Skeletal muscle satellite cell (primary cell): ENCODE measurements at regions not wholly inside any gene's neighbourhood (a gene's known extent, or its start where the extent isn't known, plus 50 kb on each side); places are given as distances from the start of the nearest gene placed in this dataset.
"Not testable (repeated sequence)": the region's sequence is repeated elsewhere in the genome, so short reads cannot be mapped to it uniquely, and the experiment has no call there.

Experiments
- H3K27me3 ChIP-seq: 2 replicates; pipeline ENCODE4 v1.7.0; 2013; ENCODE audit warnings: low read length; ENCODE audit not compliant: control insufficient read depth, insufficient read depth
- H3K36me3 ChIP-seq: 2 replicates; pipeline ENCODE4 v1.7.0; 2013; ENCODE audit warnings: mild to moderate bottlenecking, control low read depth, low read length; ENCODE audit not compliant: insufficient read depth
- H3K4me1 ChIP-seq: 2 replicates; pipeline ENCODE4 v1.7.0; 2013; ENCODE audit warnings: low read length; ENCODE audit not compliant: control insufficient read depth, insufficient read depth
- H3K4me2 ChIP-seq: 2 replicates; pipeline ENCODE4 v1.7.0; 2013; ENCODE audit warnings: mild to moderate bottlenecking, low read length
- H3K4me3 ChIP-seq: 2 replicates; pipeline ENCODE4 v1.7.0; 2013; ENCODE audit warnings: low read length
- H3K9ac ChIP-seq: 2 replicates; pipeline ENCODE4 v1.7.0; 2013; ENCODE audit warnings: mild to moderate bottlenecking, low read depth, low read length, moderate library complexity
- H3K9me3 ChIP-seq: replicated peaks from 2 replicates; pipeline ENCODE4 v1.7.0; 2013; ENCODE audit warnings: mild to moderate bottlenecking, control low read depth, low read length

DNA sequence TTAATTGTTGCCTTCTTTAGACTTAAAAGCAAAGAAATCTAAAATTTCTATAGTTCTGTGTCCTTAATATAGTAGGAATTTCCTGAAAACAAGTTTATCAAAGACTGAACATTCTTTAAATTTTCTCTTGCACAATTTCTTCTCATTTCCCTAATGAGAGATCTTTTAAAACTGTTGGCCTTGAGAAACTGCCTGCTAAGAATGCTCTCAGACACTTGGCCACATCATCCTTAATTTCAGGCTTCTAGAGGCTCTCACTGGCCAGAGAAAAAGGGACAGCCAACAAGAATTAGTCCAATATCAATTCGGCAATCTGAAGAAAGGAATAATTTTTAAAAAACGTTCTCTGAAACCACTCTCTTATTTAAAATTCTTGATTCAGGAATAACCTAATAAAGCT, 167.0 kb upstream of the CREB1 start:
- Histone ChIP-seq H3K4me1 (no peaks in the 10 kb centered on the region), H3K36me3 (no peaks in the 10 kb centered on the region), H3K9me3 (no peaks in the 10 kb centered on the region), H3K4me3 (no peak overlapping the region), H3K9ac (no peak overlapping the region), H3K27me3 (no peaks in the 10 kb centered on the region), H3K4me2 (no peak overlapping the region)

DNA sequence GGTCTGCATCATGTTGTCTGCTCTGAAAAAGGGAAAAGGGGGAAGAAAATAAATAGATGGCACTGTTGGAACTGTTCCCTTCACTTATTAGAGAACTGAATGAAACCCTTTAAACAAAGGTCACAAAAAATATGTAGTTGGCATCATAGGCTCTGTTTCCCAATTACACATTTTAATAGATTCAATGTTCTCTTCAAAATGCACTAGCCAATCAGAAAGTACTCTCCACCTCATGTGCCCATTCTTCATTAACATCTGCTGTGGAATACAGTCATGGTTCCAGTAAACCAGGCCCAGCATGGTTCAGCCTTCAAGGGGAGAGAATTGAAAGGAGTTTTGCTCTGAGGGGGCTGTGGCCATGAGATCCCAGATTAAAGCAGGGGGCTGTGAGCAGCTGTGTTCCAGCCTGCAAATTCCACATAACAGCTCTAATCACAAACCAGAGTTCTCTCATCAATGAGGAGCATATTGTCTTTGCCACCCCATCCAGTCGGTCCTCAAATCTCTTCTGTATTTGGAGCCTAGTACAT, 165.9 kb upstream of the CREB1 start:
- no peaks in the 10 kb centered on the region for H3K27me3 ChIP-seq
- H3K9me3 ChIP-seq, result no peaks in the 10 kb centered on the region
- H3K36me3 ChIP-seq, result no peaks in the 10 kb centered on the region
- H3K9ac ChIP-seq, result no peak overlapping the region
- H3K4me2 ChIP-seq, result no peak overlapping the region
- no peak overlapping the region for H3K4me3 ChIP-seq
- no peaks in the 10 kb centered on the region for H3K4me1 ChIP-seq

DNA sequence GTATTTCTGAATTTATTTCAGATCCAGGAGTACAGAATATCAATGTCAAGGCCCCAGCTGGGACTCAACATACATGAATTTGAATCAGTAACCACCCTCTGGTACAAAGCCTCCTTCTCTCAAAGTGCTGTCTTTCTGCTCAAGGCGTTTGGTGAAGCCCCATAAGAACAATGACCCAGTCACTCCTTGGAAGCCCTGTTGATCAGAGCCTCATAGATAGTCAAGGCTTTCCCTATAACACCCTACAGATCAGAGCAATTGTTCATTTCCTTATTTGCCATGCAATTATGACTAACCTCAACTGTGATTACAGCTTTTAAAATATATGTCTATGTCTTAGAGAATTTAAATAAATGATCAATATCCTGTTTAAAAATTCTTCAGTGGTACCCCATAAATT, 159.1 kb upstream of the CREB1 start:
- no peak overlapping the region for H3K4me2 ChIP-seq
- no peaks in the 10 kb centered on the region for H3K27me3 ChIP-seq
- H3K4me1 ChIP-seq, result no peaks in the 10 kb centered on the region
- no peak overlapping the region for H3K4me3 ChIP-seq
- no peaks in the 10 kb centered on the region for H3K36me3 ChIP-seq
- no peaks in the 10 kb centered on the region for H3K9me3 ChIP-seq
- H3K9ac ChIP-seq, result no peak overlapping the region

DNA sequence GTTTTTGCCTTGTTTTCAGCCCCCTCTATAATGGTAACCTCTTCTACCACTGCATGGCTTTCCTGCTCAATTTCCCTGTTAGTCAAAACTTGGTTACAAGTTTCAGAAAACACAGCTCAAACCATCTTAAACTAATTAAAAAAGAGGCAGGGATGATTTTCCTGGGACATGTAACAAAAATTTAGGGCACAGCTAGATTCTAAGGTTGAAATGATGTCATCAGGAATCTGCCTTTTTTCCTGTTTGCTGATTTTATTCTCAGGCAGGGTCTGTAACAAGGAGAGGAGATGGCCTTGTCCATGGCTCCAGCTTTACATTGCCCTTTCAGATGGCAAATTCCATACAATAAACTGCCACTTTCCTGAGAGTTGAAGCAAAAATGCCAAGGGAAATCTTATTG, 157.9 kb upstream of the CREB1 start:
- Histone ChIP-seq H3K9me3 (no peaks in the 10 kb centered on the region), H3K4me2 (no peak overlapping the region), H3K9ac (no peak overlapping the region), H3K36me3 (no peaks in the 10 kb centered on the region), H3K4me3 (no peak overlapping the region), H3K27me3 (no peaks in the 10 kb centered on the region), H3K4me1 (no peaks in the 10 kb centered on the region)

DNA sequence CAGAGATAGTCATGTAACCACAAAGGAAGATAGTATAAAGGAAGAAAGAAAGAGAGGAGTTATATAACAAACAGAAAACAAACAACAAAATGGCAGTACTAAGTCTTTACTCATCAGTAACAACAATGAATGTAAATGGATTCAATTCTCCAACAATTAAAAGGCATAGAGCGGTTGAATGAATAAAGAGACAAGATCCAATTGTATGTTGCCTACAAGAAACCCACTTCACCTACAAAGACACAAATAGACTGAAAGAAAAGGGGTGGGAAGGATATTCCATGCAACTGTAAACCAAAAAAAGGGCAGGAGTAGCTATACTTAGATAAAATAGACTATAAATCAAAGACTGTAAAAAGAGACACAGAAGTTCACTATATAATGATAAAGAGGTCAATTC, 157.3 kb upstream of the CREB1 start:
- H3K36me3 ChIP-seq, result no peaks in the 10 kb centered on the region
- no peaks in the 10 kb centered on the region for H3K4me1 ChIP-seq
- no peaks in the 10 kb centered on the region for H3K9me3 ChIP-seq
- H3K4me3 ChIP-seq, result no peak overlapping the region
- H3K4me2 ChIP-seq, result no peak overlapping the region
- no peak overlapping the region for H3K9ac ChIP-seq
- H3K27me3 ChIP-seq, result no peaks in the 10 kb centered on the region

DNA sequence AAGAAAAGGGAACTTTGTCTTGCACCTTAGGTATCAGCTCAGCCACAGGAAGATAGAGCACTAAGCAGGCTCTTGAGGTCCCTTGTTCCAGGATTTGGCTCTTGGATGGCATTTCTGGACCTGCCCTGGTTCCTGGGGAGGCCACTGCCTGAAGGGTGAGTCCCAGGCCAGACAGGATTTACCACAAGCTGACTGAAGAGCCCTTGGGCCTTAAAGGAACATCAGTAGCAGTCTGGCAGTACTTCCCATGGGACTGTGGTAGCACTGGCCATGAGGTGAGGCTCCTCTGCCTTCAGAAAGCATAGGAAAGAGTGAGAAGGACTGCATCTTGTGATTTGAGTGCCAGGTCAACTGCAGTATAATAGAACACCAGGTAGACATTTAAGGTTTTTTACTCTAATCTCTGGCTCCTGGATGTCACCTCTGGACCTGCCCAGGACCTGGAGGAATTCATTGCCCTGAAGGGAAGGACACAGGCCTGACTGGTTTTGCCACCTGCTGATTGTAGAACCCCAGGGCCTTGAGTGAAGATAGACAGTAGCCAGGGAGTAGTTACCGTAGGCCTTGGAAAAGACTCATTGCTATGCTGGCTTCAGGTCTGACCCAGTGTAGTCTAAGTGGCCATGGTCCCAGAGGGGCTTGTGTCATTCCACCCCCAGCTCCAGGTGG, 154.4 kb upstream of the CREB1 start:
- Histone ChIP-seq H3K27me3 (no peaks in the 10 kb centered on the region), H3K9ac (no peak overlapping the region), H3K36me3 (no peaks in the 10 kb centered on the region), H3K4me2 (no peak overlapping the region), H3K9me3 (peaks cover 2% of the 10 kb centered on the region), H3K4me1 (no peaks in the 10 kb centered on the region), H3K4me3 (no peak overlapping the region)

DNA sequence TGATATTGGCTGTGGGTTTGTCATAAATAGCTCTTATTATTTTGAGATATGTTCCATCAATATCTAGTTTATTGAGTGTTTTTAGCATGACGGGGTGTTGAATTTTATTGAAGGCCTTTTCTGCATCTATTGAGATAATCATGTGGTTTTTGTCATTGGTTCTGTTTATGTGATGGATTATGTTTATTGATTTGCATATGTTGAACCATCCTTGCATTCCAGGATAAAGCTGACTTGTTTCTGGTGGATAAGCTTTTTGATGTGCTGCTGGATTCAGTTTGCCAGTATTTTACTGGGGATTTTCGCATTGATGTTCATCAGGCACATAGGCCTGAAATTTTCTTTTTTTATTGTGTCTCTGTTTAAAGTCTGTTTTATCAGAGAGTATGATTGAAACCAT, 151.1 kb upstream of the CREB1 start:
- not testable (repeated sequence) for H3K4me1 ChIP-seq

DNA sequence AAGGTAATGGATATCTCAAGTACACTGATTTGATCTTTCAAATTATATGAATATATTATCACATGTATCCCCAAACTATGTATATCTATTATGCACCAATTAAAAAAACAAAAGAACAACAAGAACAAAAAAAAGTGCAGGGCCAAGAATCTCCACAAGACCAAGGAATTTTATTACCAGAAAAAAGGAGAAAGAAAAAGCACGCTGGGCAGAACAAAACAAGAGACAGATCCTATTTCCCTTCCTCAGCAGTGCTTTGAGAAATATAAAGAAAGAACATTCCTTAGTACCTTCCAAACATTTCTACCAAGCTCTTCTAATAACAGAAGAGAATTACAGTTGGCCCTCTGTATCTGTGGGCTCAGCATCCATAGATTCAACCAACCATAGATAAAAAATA, 144.7 kb upstream of the CREB1 start:
- Histone ChIP-seq H3K4me2 (no peak overlapping the region), H3K9ac (no peak overlapping the region), H3K9me3 (no peaks in the 10 kb centered on the region), H3K27me3 (no peaks in the 10 kb centered on the region), H3K4me1 (peaks cover 4% of the 10 kb centered on the region), H3K36me3 (no peaks in the 10 kb centered on the region), H3K4me3 (no peak overlapping the region)

More for the DNA sequence above, 151.1 kb upstream of the CREB1 start:
- not testable (repeated sequence) for H3K27me3 ChIP-seq, H3K4me2 ChIP-seq, H3K4me3 ChIP-seq, H3K36me3 ChIP-seq, H3K9ac ChIP-seq, H3K9me3 ChIP-seq

DNA sequence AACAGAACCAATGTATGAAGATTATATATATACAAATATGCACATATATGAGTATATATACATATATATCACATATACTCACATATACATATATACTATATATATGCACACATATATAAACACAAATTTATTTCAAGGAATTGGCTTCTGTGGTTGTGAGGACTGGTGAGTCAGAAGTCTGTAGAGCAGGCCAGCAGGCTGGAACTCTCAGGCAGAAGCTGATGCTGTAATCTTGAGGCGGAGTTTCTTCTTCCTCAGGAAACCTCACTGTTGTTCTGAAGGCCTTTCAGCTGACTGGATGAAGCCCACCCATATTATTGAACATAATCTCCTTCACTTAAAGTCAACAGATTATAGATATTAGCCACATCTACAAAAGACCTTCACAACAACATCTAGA, 143.9 kb upstream of the CREB1 start:
- Histone ChIP-seq H3K9ac (no peak overlapping the region), H3K4me1 (peaks cover 4% of the 10 kb centered on the region), H3K36me3 (no peaks in the 10 kb centered on the region), H3K4me3 (no peak overlapping the region), H3K4me2 (no peak overlapping the region), H3K9me3 (no peaks in the 10 kb centered on the region), H3K27me3 (no peaks in the 10 kb centered on the region)

DNA sequence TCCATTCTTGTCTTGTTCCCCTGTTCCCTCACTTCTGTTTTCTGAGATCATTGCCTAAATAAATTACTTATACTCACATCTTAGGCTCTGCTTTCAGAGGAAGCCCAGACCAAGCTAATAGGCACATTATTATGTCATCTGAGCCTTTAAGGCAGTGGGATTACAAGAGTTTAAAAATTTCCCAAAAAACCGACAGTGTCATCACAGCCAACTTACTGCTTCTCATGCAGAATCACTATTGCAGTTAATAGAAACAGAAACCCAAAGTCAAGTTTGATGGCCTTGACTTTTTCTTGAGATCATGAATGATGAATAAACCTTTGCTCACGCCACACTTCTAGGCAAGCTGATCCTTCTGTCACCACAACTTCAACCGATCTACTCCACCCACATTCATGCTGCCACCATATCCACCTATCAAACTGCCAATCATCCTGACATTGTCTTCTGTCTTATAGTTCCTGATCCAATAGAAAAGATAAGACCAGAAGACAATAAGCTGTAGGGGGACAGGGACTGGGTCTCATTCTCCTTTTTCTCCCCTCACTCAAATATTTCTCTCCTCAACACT, 142.7 kb upstream of the CREB1 start:
- no peak overlapping the region for H3K9ac ChIP-seq
- H3K27me3 ChIP-seq, result no peaks in the 10 kb centered on the region
- no peaks in the 10 kb centered on the region for H3K9me3 ChIP-seq
- H3K36me3 ChIP-seq, result no peaks in the 10 kb centered on the region
- no peak overlapping the region for H3K4me3 ChIP-seq
- H3K4me2 ChIP-seq, result no peak overlapping the region
- H3K4me1 ChIP-seq, result peaks cover 4% of the 10 kb centered on the region

DNA sequence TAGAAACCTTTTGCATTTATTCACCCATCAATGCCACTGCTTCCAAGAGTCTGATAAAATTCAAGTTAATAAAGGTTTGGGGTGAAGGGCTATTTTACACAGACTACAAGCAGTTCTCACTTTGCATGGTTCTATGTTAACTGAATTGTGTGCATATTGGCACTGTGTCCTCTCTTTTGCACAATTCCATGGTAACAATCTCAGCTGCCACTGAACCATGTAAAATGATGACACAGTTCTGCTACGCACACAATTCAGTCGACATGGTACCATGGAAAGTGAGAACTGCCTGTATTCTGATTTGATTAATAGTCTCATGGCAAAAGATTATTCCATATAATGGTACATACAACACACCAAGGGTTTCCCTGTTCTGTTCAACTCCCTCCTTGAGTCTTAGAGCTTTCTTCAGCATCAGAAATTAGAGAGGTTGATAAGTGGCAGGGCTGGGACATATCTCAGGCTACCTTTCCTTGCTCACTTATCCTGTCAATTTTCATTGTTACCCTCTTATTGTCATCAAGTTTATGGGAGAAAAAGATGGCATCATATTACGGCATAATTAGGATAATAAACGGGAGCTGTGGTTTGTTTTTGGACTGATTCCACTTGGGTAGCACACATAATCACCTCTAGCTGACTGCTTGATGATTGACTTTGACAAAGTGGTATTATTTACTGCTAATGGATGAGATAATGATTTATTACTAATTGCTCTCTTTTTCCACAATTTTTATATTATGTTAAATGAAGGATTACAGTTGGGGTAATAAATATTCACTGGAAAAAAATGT, 139.3 kb upstream of the CREB1 start:
- no peak overlapping the region for H3K4me2 ChIP-seq
- no peaks in the 10 kb centered on the region for H3K27me3 ChIP-seq
- H3K9me3 ChIP-seq, result peaks cover 3% of the 10 kb centered on the region
- H3K4me1 ChIP-seq, result peaks cover 26% of the 10 kb centered on the region
- H3K4me3 ChIP-seq, result no peak overlapping the region
- H3K9ac ChIP-seq, result no peak overlapping the region
- no peaks in the 10 kb centered on the region for H3K36me3 ChIP-seq
